ENCODE measurements at regions not wholly inside any gene's neighbourhood (a gene's known extent, or its start where the extent isn't known, plus 50 kb on each side); places are given as distances from the start of the nearest gene placed in this dataset.

- Histone ChIP-seq H3K18ac (ENCODE audit: low read depth, low read length) (no peak overlapping the region), H3K4ac (ENCODE audit: low read depth, low read length) (no peak overlapping the region), H3K79me1 (ENCODE audit: low read depth in 1 of 2, low read length in 2 of 2) (no peaks in the 10 kb centered on the region), H2AK5ac (ENCODE audit: low read depth, low read length) (no peak overlapping the region), H2BK120ac (ENCODE audit: low read depth, low read length) (no peak overlapping the region), H3K9me3 (ENCODE audit: control insufficient read depth, insufficient read depth, low read length) (peaks cover 1% of the 10 kb centered on the region; the same call in 1 of the 2 replicates), H4K8ac (ENCODE audit: low read depth in 2 of 2, low read length in 2 of 2) (no peak overlapping the region), H3K27ac (ENCODE audit: insufficient read depth, low read length) (no peak overlapping the region), H3K23ac (ENCODE audit: low read depth, low read length) (no peak overlapping the region), H3K14ac (replicated peaks; ENCODE audit: low read depth, low read length) (no peak overlapping the region), H2AFZ (replicated peaks; ENCODE audit: low read length, poor library complexity) (no peak overlapping the region), H3K4me2 (ENCODE audit: low read depth, low read length) (no peak overlapping the region), H3K27me3 (ENCODE audit: control insufficient read depth, insufficient read depth, low read length) (no peaks in the 10 kb centered on the region), H4K91ac (ENCODE audit: insufficient read depth, low read depth, low read length) (no peak overlapping the region), H3K9ac (ENCODE audit: low read depth, low read length) (no peak overlapping the region), H2BK5ac (ENCODE audit: low read depth, low read length, poor library complexity, severe bottlenecking) (no peak overlapping the region), H4K20me1 (ENCODE audit: insufficient read depth, low read length) (no peaks in the 10 kb centered on the region), H2AK9ac (replicated peaks; ENCODE audit: low read depth, low read length, poor library complexity) (no peak overlapping the region), H3K4me1 (ENCODE audit: control insufficient read depth, insufficient read depth, low read length) (no peaks in the 10 kb centered on the region), H3K9me1 (ENCODE audit: insufficient read depth, low read length) (no peaks in the 10 kb centered on the region), H3K36me3 (ENCODE audit: control insufficient read depth, insufficient read depth, low read length) (no peaks in the 10 kb centered on the region), H4K5ac (ENCODE audit: low read depth, low read length) (no peak overlapping the region), H3K4me3 (ENCODE audit: insufficient read depth, low read depth, low read length) (no peak overlapping the region), H2BK15ac (ENCODE audit: low read depth, low read length) (no peak overlapping the region), H3K56ac (ENCODE audit: extremely low read depth, insufficient read depth, low read length) (no peak overlapping the region), H2BK20ac (ENCODE audit: low read depth, low read length) (no peak overlapping the region)
- DNase-seq (no peak), ATAC-seq (ENCODE audit: low read depth) (no peak)
- POLR2A ChIA-PET (ENCODE audit: unreplicated experiment), result no interaction called here
- intact Hi-C loops (cut with micrococcal nuclease) (no loop called here), dilution Hi-C loops (cut with HindIII; ENCODE audit: low sequenced_read_pairs, unreplicated experiment) (no loop called here), in situ Hi-C loops (cut with MboI; ENCODE audit: low sequenced_read_pairs) (no loop called here)
- TF ChIP-seq CEBPB (IDR thresholded peaks at IDR 0.05; ENCODE audit: low read depth, low read length) (no peak), RAD21 (IDR thresholded peaks at IDR 0.05; ENCODE audit: low read length) (no peak), RCOR1 (IDR thresholded peaks at IDR 0.05; ENCODE audit: insufficient replicate concordance, low read length) (no peak), MAZ (IDR thresholded peaks at IDR 0.05; ENCODE audit: borderline replicate concordance, low read depth, low read length) (no peak), POLR2A (IDR thresholded peaks at IDR 0.05; ENCODE audit: low read depth, low read length) (no peak), BHLHE40 (IDR thresholded peaks at IDR 0.05; ENCODE audit: low read depth, low read length) (no peak), RFX5 (IDR thresholded peaks at IDR 0.05; ENCODE audit: low read depth, low read length) (no peak), CTCF (conservative IDR thresholded peaks at IDR 0.05; ENCODE audit: low read depth, low read length) (no peak), SMC3 (IDR thresholded peaks at IDR 0.05; ENCODE audit: low read depth, low read length) (no peak)
- CTCF ChIA-PET, result no interaction called here
- WGBS, 2 experiments (ENCODE audit: extremely low coverage in 2 of 2, insufficient read length in 1 of 2), result no CpG with 5 or more reads among the region's 2 CpGs
- BruUV-seq (replicated peaks), result no TSS peak
These were observed 855.1 kb downstream of the SORCS1 start for GRCh38 chr10:106309376-106309775.
